ENCODE measurements at regions not wholly inside any gene's neighbourhood (a gene's known extent, or its start where the extent isn't known, plus 50 kb on each side); places are given as distances from the start of the nearest gene placed in this dataset.

DNA sequence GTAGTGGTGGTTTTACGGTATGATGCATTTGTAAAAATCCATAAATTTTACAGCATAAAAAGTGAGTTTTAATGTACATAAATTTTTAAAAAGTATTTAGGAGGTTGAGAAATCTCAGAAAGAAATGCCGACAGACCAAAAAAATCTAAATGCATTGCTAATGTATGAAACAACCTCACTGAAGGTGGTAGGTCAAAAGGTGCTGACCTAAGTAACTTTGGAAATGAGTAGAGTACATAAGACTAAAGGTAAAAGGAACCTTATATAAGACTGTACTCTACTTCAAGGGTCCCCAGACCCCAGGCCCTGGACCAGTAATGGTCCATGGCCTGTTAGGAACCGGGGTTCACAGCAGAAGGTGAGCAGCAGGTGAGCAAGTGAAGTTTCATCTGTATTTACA lies 163.4 kb downstream of the COL6A3 start:
- no peak overlapping the region for H3K4me3 ChIP-seq (ENCODE audit: low read depth, low read length)
- no CpG with 5 or more reads among the region's 3 CpGs for WGBS (ENCODE audit: extremely low coverage, insufficient coverage, insufficient read length)
- no peak overlapping the region for H2BK12ac ChIP-seq (ENCODE audit: low read length)
- no peak overlapping the region for H3K14ac ChIP-seq (ENCODE audit: low read length)
- peaks cover 2% of the 10 kb centered on the region for H3K9me3 ChIP-seq (ENCODE audit: insufficient read depth, low read depth, low read length)
- H2BK5ac ChIP-seq (ENCODE audit: low read depth, low read length, poor library complexity), result no peak overlapping the region
- no peak overlapping the region for H3K18ac ChIP-seq (ENCODE audit: low read length)
- no peaks in the 10 kb centered on the region for H3K27me3 ChIP-seq (ENCODE audit: insufficient read depth, low read length)
- H3K4me1 ChIP-seq (ENCODE audit: control insufficient read depth in 1 of 2, insufficient read depth in 2 of 2, low read length in 2 of 2), result peaks cover 0 to under 1% of the 10 kb centered on the region in 2 experiments
- no peaks in the 10 kb centered on the region for H3K79me2 ChIP-seq (ENCODE audit: control insufficient read depth, insufficient read depth, low read length, poor library complexity)
- no peak for DNase-seq
- no peak overlapping the region for H3K23ac ChIP-seq (ENCODE audit: low read length)
- no peak overlapping the region for H4K91ac ChIP-seq (ENCODE audit: low read depth, low read length)
- H3K36me3 ChIP-seq (ENCODE audit: control insufficient read depth in 1 of 2, insufficient read depth in 2 of 2, low read length in 2 of 2), result no peaks in the 10 kb centered on the region
- no peak overlapping the region for H2AFZ ChIP-seq (ENCODE audit: insufficient read depth, low read length, poor library complexity)
- H2BK120ac ChIP-seq (ENCODE audit: insufficient read depth, low read length, poor library complexity), result no peak overlapping the region
- H2AK5ac ChIP-seq (ENCODE audit: low read length), result no peak overlapping the region
- no peak overlapping the region for H3K4me2 ChIP-seq (ENCODE audit: low read length)
- no peak overlapping the region for H3K27ac ChIP-seq (ENCODE audit: low read depth, low read length)
- H4K12ac ChIP-seq (ENCODE audit: low read depth, low read length), result no peak overlapping the region
- no peak overlapping the region for H3K4ac ChIP-seq (ENCODE audit: low read depth, low read length)
- H3K79me1 ChIP-seq (ENCODE audit: low read length), result peaks cover 14% of the 10 kb centered on the region
- no peak overlapping the region for H4K8ac ChIP-seq (ENCODE audit: low read depth, low read length)
- H3K9ac ChIP-seq (ENCODE audit: low read length), result no peak overlapping the region

DNA sequence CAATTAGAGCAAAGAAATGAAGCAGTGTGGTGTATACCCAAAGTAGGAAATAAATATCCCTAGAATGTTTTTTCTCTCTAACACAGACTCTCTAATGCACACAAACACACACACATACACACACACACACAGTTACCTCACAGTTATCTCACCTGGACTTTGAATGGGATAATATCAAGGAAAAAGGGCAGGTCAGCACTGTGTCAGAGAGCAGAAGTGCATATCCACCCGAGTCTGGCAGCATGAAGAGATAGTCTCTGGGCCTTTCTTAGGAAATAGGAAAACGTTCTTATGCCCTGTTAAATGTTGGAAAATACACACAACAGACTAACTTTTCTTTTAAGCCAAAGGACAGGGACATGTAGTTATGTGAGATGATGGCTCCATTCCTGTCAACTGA lies 162.0 kb downstream of the COL6A3 start:
- H3K4ac ChIP-seq (ENCODE audit: low read depth, low read length), result no peak overlapping the region
- H2BK12ac ChIP-seq (ENCODE audit: low read length), result peak overlapping the region; percentile 25
- H3K4me3 ChIP-seq (ENCODE audit: low read depth, low read length), result no peak overlapping the region
- H2AK5ac ChIP-seq (ENCODE audit: low read length), result peak overlapping the region; percentile 79
- H3K27ac ChIP-seq (ENCODE audit: low read depth, low read length), result no peak overlapping the region
- WGBS (ENCODE audit: extremely low coverage, insufficient coverage, insufficient read length), result no CpG with 5 or more reads among the region's 2 CpGs
- H3K9me3 ChIP-seq (ENCODE audit: insufficient read depth, low read depth, low read length), result no peaks in the 10 kb centered on the region
- no peak overlapping the region for H2BK5ac ChIP-seq (ENCODE audit: low read depth, low read length, poor library complexity)
- no peak overlapping the region for H3K9ac ChIP-seq (ENCODE audit: low read length)
- H3K79me2 ChIP-seq (ENCODE audit: control insufficient read depth, insufficient read depth, low read length, poor library complexity), result peaks cover 2% of the 10 kb centered on the region
- H3K23ac ChIP-seq (ENCODE audit: low read length), result no peak overlapping the region
- peak overlapping the region; percentile 56 for H4K91ac ChIP-seq (ENCODE audit: low read depth, low read length)
- H4K8ac ChIP-seq (ENCODE audit: low read depth, low read length), result no peak overlapping the region
- H4K12ac ChIP-seq (ENCODE audit: low read depth, low read length), result no peak overlapping the region
- no peak overlapping the region for H2BK120ac ChIP-seq (ENCODE audit: insufficient read depth, low read length, poor library complexity)
- H3K27me3 ChIP-seq (ENCODE audit: insufficient read depth, low read length), result no peaks in the 10 kb centered on the region
- H3K18ac ChIP-seq (ENCODE audit: low read length), result no peak overlapping the region
- H2AFZ ChIP-seq (ENCODE audit: insufficient read depth, low read length, poor library complexity), result no peak overlapping the region
- H3K14ac ChIP-seq (ENCODE audit: low read length), result peak overlapping the region; percentile 67
- peaks cover 2 to 9% of the 10 kb centered on the region in 2 experiments for H3K4me1 ChIP-seq (ENCODE audit: control insufficient read depth in 1 of 2, insufficient read depth in 2 of 2, low read length in 2 of 2)
- peaks cover 28% of the 10 kb centered on the region for H3K79me1 ChIP-seq (ENCODE audit: low read length)
- no peaks in the 10 kb centered on the region for H3K36me3 ChIP-seq (ENCODE audit: control insufficient read depth in 1 of 2, insufficient read depth in 2 of 2, low read length in 2 of 2)
- DNase-seq, result no peak
- no peak overlapping the region for H3K4me2 ChIP-seq (ENCODE audit: low read length)

- H3K18ac ChIP-seq (ENCODE audit: low read length), result peak overlapping the region; percentile 71
- peak overlapping the region; percentile 92 for H4K91ac ChIP-seq (ENCODE audit: low read depth, low read length)
- H3K4me1 ChIP-seq (ENCODE audit: control insufficient read depth in 1 of 2, insufficient read depth in 2 of 2, low read length in 2 of 2), result peaks cover 2 to 12% of the 10 kb centered on the region in 2 experiments
- peak overlapping the region; percentile 99 for H2BK12ac ChIP-seq (ENCODE audit: low read length)
- DNase-seq, result no peak
- no peak overlapping the region for H3K4me3 ChIP-seq (ENCODE audit: low read depth, low read length)
- H2BK120ac ChIP-seq (ENCODE audit: insufficient read depth, low read length, poor library complexity), result peak overlapping the region; percentile 87
- peak overlapping the region; percentile 95 for H2AK5ac ChIP-seq (ENCODE audit: low read length)
- peak overlapping the region; percentile 81 for H3K4ac ChIP-seq (ENCODE audit: low read depth, low read length)
- no peak overlapping the region for H2BK5ac ChIP-seq (ENCODE audit: low read depth, low read length, poor library complexity)
- no peak overlapping the region for H2AFZ ChIP-seq (ENCODE audit: insufficient read depth, low read length, poor library complexity)
- peak overlapping the region; percentile 70 for H3K14ac ChIP-seq (ENCODE audit: low read length)
- H3K79me1 ChIP-seq (ENCODE audit: low read length), result peaks cover 35% of the 10 kb centered on the region
- H3K27ac ChIP-seq (ENCODE audit: low read depth, low read length), result no peak overlapping the region
- H4K8ac ChIP-seq (ENCODE audit: low read depth, low read length), result peak overlapping the region; percentile 58
- H3K27me3 ChIP-seq (ENCODE audit: insufficient read depth, low read length), result no peaks in the 10 kb centered on the region
- H3K9ac ChIP-seq (ENCODE audit: low read length), result no peak overlapping the region
- no peaks in the 10 kb centered on the region for H3K36me3 ChIP-seq (ENCODE audit: control insufficient read depth in 1 of 2, insufficient read depth in 2 of 2, low read length in 2 of 2)
- peaks cover 2% of the 10 kb centered on the region for H3K79me2 ChIP-seq (ENCODE audit: control insufficient read depth, insufficient read depth, low read length, poor library complexity)
- H3K9me3 ChIP-seq (ENCODE audit: insufficient read depth, low read depth, low read length), result no peaks in the 10 kb centered on the region
- H4K12ac ChIP-seq (ENCODE audit: low read depth, low read length), result no peak overlapping the region
- H3K4me2 ChIP-seq (ENCODE audit: low read length), result no peak overlapping the region
- no peak overlapping the region for H3K23ac ChIP-seq (ENCODE audit: low read length)
- WGBS (ENCODE audit: extremely low coverage, insufficient coverage, insufficient read length), result no CpG with 5 or more reads among the region's 6 CpGs
These were observed 160.8 kb downstream of the COL6A3 start for GRCh38 chr2:237253046-237253702.

DNA sequence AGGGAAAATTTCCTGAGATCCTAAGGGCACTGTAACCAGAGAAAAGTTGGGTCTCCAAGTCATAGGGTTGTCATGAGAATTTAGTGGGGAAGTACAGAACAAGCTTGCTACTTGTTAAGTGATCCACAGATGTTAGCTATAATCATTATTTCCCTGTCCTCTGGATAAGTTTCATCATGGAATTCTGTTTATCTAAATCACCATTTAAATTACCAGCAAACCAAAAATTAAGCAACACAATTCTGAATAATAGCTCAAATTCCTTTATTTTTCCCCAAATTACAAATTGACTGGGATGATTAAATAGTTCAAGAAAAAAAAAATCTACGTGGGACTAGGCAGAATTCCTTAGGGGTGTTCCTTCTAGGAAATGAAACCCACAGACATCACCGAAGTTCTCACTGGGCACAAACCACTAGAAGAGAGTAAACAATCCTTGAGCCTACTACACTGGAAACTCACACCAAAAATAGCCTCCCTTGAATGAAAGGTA lies 159.5 kb downstream of the COL6A3 start:
- no CpG with 5 or more reads among the region's 2 CpGs for WGBS (ENCODE audit: extremely low coverage, insufficient coverage, insufficient read length)
- H2BK12ac ChIP-seq (ENCODE audit: low read length), result no peak overlapping the region
- no peak overlapping the region for H2AK5ac ChIP-seq (ENCODE audit: low read length)
- no peak overlapping the region for H3K14ac ChIP-seq (ENCODE audit: low read length)
- no peaks in the 10 kb centered on the region for H3K36me3 ChIP-seq (ENCODE audit: control insufficient read depth in 1 of 2, insufficient read depth in 2 of 2, low read length in 2 of 2)
- no peak overlapping the region for H2BK5ac ChIP-seq (ENCODE audit: low read depth, low read length, poor library complexity)
- DNase-seq, result no peak
- no peak overlapping the region for H4K91ac ChIP-seq (ENCODE audit: low read depth, low read length)
- no peak overlapping the region for H3K4me2 ChIP-seq (ENCODE audit: low read length)
- no peak overlapping the region for H4K12ac ChIP-seq (ENCODE audit: low read depth, low read length)
- H3K27me3 ChIP-seq (ENCODE audit: insufficient read depth, low read length), result no peaks in the 10 kb centered on the region
- no peak overlapping the region for H3K23ac ChIP-seq (ENCODE audit: low read length)
- no peak overlapping the region for H3K27ac ChIP-seq (ENCODE audit: low read depth, low read length)
- no peak overlapping the region for H3K4ac ChIP-seq (ENCODE audit: low read depth, low read length)
- H2BK120ac ChIP-seq (ENCODE audit: insufficient read depth, low read length, poor library complexity), result peak overlapping the region; percentile 60
- peaks cover 6 to 15% of the 10 kb centered on the region in 2 experiments for H3K4me1 ChIP-seq (ENCODE audit: control insufficient read depth in 1 of 2, insufficient read depth in 2 of 2, low read length in 2 of 2)
- no peak overlapping the region for H2AFZ ChIP-seq (ENCODE audit: insufficient read depth, low read length, poor library complexity)
- no peak overlapping the region for H3K9ac ChIP-seq (ENCODE audit: low read length)
- H3K18ac ChIP-seq (ENCODE audit: low read length), result no peak overlapping the region
- no peak overlapping the region for H3K4me3 ChIP-seq (ENCODE audit: low read depth, low read length)
- H4K8ac ChIP-seq (ENCODE audit: low read depth, low read length), result no peak overlapping the region
- H3K79me2 ChIP-seq (ENCODE audit: control insufficient read depth, insufficient read depth, low read length, poor library complexity), result peaks cover 2% of the 10 kb centered on the region
- no peaks in the 10 kb centered on the region for H3K9me3 ChIP-seq (ENCODE audit: insufficient read depth, low read depth, low read length)
- H3K79me1 ChIP-seq (ENCODE audit: low read length), result peaks cover 40% of the 10 kb centered on the region
